Gastrocnemius medialis (tissue), 4 donors: ENCODE measurements at regions not wholly inside any gene's neighbourhood (a gene's known extent, or its start where the extent isn't known, plus 50 kb on each side); places are given as distances from the start of the nearest gene placed in this dataset.

Experiments
- ATAC-seq, 2 donors: fragments of 150-250 bp; one replicate each; pipeline ENCODE4 v1.9.1; 2016
- DNase-seq, 2 donors: peaks; one replicate each; pipeline ENCODE4 v3.0.0-alpha.2; 2019
- H3K27ac ChIP-seq, 4 donors: fragments of 200-600 bp; sonication (generic); 1 replicate in 1 of 4; 2 replicates in 3 of 4; pipeline ENCODE4 v1.5.1; 2016 to 2018; ENCODE audit warnings: mild to moderate bottlenecking in 2 of 4, moderate library complexity in 1 of 4
- H3K27me3 ChIP-seq, 3 donors: fragments of 200-600 bp; sonication (generic) in 2 of 3; 1 replicate in 1 of 3; 2 replicates in 2 of 3; pipeline versions ENCODE4 v1.5.1 to v1.6.0; 2016 to 2019; ENCODE audit warnings: mild to moderate bottlenecking in 1 of 3, moderate library complexity in 1 of 3
- H3K36me3 ChIP-seq, 2 donors: fragments of 200-600 bp; sonication (generic) in 1 of 2; one replicate each; pipeline ENCODE4 v1.5.1; 2017 to 2018
- H3K4me1 ChIP-seq, 2 donors: fragments of 200-600 bp; sonication (generic) in 1 of 2; one replicate each; pipeline ENCODE4 v1.5.1; 2016 to 2017; ENCODE audit warnings: mild to moderate bottlenecking in 2 of 2
- H3K4me3 ChIP-seq, 4 donors: fragments of 200-600 bp; sonication (generic) in 3 of 4; 1 replicate in 1 of 4; 2 replicates in 3 of 4; pipeline ENCODE4 v1.5.1; 2016 to 2019; ENCODE audit warnings: mild to moderate bottlenecking in 2 of 4
- H3K9me3 ChIP-seq, 3 donors: fragments of 200-600 bp; sonication (generic) in 2 of 3; 1 replicate in 1 of 3; 2 replicates in 2 of 3; pipeline ENCODE4 v1.5.1; 2016 to 2019
- POLR2A ChIP-seq, 2 donors: fragments of 450-650 bp; IDR thresholded peaks; one replicate each; pipeline ENCODE4 v1.6.1; 2017; ENCODE audit warnings: antibody characterized with exemption in 2 of 2, mild to moderate bottlenecking in 2 of 2, moderate library complexity in 2 of 2
- in situ Hi-C, 4 donors: fragments of 200-750 bp; cut with MboI; loops; one replicate each; pipeline versions ENCODE4 v1.15.0 to v1.8.0; 2017; ENCODE audit warnings: low sequenced_read_pairs in 4 of 4
- intact Hi-C: fragments of 100-400 bp; cut with DNase I; formaldehyde crosslinking; loops from one replicate; pipeline ENCODE4 v1.15.1; 2023; ENCODE audit warnings: low total_unique reads
- TF ChIP-seq, protein P1 (sequence below), 5 experiments: fragments of 450-650 bp in 3 of 5; fragments of 200-600 bp in 2 of 5; sonication (generic) in 2 of 5; IDR thresholded peaks in 4 of 5; conservative IDR thresholded peaks in 1 of 5; 1 replicate in 4 of 5; 2 replicates in 1 of 5; pipeline ENCODE4 v1.5.1; 2016 to 2019; ENCODE audit warnings: antibody characterized with exemption in 5 of 5, mild to moderate bottlenecking in 3 of 5, moderate library complexity in 3 of 5

DNA sequence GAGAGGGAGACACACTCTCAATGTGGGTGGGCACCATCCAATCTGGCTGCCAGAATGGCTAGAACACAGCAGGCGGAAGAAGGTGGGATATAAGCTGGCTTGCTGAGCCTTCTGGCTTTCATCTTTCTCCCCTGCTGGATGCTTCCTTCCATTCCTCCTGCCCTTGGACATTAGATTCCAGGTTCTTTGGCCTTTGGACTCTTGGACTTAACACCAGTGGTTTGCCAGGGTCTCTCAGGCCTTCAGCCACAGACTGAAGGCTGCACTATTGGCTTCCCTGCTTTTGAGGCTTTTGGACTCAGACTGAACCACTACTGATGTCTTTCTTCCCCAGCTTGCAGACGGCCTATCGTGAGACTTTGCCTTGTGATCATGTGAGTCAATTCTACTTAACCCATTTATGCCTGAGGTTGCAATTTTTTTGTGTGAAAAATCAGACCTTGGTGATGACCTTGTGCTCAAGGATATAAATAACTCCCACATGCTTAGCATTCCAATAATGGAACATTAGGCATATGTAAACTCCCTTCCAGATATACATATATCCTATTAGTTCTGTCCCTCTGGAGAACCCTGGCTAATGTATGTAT lies 56.7 kb upstream of the CD55 start:
- no peak for ATAC-seq
- intact Hi-C loops (no loop called here), in situ Hi-C loops (loop anchor here in 1 of 4 donors (25.0 kb wide), 1 partner anchor 148 kb away; no protein-coding TSS in a partner anchor)
- Histone ChIP-seq H3K4me1 (no peaks in the 10 kb centered on the region), H3K4me3 (no peak overlapping the region), H3K9me3 (no peaks in the 10 kb centered on the region), H3K36me3 (no peaks in the 10 kb centered on the region), H3K27ac (no peak overlapping the region), H3K27me3 (no peaks in the 10 kb centered on the region)
- no peak for DNase-seq
- TF ChIP-seq POLR2A (IDR thresholded peaks at IDR 0.05) = no peak
- TF ChIP-seq, protein P1, sequence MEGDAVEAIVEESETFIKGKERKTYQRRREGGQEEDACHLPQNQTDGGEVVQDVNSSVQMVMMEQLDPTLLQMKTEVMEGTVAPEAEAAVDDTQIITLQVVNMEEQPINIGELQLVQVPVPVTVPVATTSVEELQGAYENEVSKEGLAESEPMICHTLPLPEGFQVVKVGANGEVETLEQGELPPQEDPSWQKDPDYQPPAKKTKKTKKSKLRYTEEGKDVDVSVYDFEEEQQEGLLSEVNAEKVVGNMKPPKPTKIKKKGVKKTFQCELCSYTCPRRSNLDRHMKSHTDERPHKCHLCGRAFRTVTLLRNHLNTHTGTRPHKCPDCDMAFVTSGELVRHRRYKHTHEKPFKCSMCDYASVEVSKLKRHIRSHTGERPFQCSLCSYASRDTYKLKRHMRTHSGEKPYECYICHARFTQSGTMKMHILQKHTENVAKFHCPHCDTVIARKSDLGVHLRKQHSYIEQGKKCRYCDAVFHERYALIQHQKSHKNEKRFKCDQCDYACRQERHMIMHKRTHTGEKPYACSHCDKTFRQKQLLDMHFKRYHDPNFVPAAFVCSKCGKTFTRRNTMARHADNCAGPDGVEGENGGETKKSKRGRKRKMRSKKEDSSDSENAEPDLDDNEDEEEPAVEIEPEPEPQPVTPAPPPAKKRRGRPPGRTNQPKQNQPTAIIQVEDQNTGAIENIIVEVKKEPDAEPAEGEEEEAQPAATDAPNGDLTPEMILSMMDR (IDR thresholded peaks at IDR 0.05 in 4 of 5, conservative IDR thresholded peaks at IDR 0.05 in 1 of 5) = no peak

DNA sequence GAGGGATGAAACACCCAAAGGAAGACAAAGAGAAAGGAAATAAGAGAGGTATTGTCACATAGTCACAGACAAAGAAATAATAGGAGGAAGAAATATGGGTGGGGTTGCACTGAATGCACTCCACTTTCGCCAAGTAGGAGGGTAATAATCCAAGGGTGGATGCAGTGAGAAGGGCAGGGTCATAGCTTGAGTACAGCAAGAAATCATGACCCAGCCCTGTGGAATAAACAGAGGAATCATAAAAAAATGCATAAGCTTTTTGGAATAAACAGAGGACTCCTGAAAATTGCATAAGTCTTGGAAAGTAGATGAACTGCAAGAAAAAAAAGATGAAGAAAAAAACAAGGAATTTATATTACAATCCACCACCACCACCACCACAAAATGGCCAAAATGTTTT lies 53.1 kb upstream of the CD55 start:
- TF ChIP-seq POLR2A (IDR thresholded peaks at IDR 0.05) = no peak
- TF ChIP-seq, protein P1 (IDR thresholded peaks at IDR 0.05 in 4 of 5, conservative IDR thresholded peaks at IDR 0.05 in 1 of 5) = no peak
- Histone ChIP-seq H3K4me3 (no peak overlapping the region), H3K27ac (no peak overlapping the region), H3K27me3 (no peaks in the 10 kb centered on the region), H3K4me1 (no peaks in the 10 kb centered on the region), H3K36me3 (no peaks in the 10 kb centered on the region), H3K9me3 (no peaks in the 10 kb centered on the region)
- in situ Hi-C loops = loop anchor here in 1 of 4 donors (25.0 kb wide), 1 partner anchor 144 kb away; no protein-coding TSS in a partner anchor
- intact Hi-C loops = no loop called here
- ATAC-seq = no peak
- DNase-seq = no peak

DNA sequence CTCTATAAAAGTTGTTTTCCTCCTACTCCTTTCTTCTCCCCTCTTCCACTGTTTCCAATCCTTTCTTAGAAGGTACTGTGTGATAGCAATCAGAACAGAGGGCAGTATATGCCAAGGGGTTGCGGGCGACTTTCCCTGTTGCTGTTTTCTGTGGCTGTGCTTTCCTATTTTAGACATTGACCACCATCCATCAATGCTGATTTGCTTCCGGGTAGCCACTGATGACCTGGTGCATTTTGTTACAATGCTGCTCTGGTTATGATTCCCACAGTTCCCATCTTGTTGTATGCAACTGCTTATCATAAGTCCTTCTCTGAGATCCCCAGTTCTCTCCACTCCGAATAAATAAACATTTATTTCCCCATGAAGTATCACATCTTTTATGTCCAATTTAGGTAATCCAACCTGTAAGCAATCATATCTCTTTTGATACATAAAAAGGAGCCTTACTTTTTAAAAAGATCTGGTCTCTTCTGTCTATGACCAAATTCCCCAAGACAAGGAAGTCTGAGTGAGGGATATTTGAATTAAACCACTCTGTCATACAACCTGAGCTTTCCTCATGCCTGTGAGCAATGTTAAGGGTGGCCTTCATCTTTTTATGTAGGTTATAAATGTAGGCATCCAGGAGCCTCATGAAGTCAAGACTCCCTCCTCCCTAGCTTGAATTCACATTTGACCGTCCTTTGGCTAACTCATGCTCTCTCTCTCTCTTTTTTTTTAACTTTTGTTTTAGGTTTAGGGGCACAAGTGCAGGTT lies 52.5 kb upstream of the CD55 start:
- in situ Hi-C loops (loop anchor here in 1 of 4 donors (25.0 kb wide), 1 partner anchor 143 kb away; no protein-coding TSS in a partner anchor), intact Hi-C loops (no loop called here)
- Histone ChIP-seq H3K4me1 (no peaks in the 10 kb centered on the region), H3K27ac (no peak overlapping the region), H3K4me3 (no peak overlapping the region), H3K9me3 (no peaks in the 10 kb centered on the region), H3K27me3 (no peaks in the 10 kb centered on the region), H3K36me3 (no peaks in the 10 kb centered on the region)
- TF ChIP-seq, protein P1 (IDR thresholded peaks at IDR 0.05 in 4 of 5, conservative IDR thresholded peaks at IDR 0.05 in 1 of 5) = no peak
- TF ChIP-seq POLR2A (IDR thresholded peaks at IDR 0.05) = no peak
- ATAC-seq (no peak), DNase-seq (no peak)
